ENCODE measurements at regions not wholly inside any gene's neighbourhood (a gene's known extent, or its start where the extent isn't known, plus 50 kb on each side); places are given as distances from the start of the nearest gene placed in this dataset.
"Not testable (repeated sequence)": the region's sequence is repeated elsewhere in the genome, so short reads cannot be mapped to it uniquely, and the experiment has no call there.

DNA sequence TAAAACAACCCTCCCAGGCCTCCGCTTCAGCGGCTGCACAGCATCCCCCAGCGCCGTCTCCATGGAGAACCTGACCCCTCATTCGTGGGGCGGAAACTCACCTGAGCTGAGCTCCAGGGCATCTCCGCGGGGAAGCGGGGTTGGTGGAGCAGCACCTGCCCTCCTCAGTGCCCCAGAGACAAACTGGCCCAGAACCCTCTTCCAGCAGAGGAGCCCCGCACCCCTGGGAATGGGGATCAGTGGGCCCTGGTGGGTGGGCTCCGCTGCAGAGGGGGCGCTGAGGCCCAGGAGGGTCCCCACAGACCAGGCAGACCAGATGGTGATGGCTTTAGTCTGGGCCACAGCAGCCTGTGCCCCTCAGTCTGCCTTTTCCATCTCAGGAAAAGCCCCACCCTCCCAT is 261.2 kb downstream of the ADGRD1 start:
- DNase-seq: not testable (repeated sequence)

DNA sequence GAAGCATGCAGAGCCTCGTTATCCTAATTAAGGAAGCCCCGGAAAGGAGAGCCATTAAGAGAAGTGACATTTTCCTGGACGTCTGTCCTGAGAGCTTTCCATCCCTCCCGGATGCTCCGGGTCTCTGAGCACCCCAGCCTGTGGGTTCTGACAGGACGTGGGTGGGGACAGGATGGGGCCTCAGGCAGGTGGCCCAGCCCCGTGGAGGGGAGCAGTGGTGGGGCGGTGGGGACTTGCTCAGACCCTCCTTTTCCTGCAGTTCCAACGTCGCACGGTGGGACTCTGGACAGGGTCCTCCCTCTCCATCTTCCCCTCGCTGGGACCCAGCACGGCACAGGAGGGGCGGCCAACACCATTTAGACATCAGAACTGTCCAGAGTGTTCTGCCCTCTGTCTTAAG is 262.9 kb downstream of the ADGRD1 start:
- not testable (repeated sequence) for DNase-seq

DNA sequence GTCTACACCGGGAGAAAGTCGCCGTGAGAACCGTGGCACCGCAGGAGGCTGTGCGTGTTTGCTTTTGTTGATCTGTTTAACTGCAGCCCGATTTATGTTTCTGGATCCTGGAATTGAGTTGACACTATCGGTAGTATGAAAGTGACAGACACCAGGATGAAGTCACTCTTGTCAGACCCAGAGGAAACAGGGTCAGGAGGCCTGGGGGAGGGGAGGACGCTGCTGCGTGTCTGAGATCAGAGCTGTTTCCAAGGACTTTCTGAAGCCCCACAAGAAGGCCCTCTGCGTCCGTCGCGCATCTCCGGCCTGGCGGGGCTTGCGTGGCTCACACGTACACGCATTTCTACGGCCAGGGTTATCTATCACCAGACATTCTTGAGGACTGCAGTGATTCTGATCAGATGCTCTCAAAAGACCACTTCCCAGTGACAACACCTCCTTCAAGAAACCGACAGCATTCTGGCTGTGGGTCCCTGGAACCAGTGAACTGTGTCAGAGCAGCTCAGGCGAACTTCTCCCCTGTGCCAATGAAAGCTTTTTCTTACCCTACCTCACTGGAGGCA is 263.4 kb downstream of the ADGRD1 start:
- no peak for DNase-seq

DNA sequence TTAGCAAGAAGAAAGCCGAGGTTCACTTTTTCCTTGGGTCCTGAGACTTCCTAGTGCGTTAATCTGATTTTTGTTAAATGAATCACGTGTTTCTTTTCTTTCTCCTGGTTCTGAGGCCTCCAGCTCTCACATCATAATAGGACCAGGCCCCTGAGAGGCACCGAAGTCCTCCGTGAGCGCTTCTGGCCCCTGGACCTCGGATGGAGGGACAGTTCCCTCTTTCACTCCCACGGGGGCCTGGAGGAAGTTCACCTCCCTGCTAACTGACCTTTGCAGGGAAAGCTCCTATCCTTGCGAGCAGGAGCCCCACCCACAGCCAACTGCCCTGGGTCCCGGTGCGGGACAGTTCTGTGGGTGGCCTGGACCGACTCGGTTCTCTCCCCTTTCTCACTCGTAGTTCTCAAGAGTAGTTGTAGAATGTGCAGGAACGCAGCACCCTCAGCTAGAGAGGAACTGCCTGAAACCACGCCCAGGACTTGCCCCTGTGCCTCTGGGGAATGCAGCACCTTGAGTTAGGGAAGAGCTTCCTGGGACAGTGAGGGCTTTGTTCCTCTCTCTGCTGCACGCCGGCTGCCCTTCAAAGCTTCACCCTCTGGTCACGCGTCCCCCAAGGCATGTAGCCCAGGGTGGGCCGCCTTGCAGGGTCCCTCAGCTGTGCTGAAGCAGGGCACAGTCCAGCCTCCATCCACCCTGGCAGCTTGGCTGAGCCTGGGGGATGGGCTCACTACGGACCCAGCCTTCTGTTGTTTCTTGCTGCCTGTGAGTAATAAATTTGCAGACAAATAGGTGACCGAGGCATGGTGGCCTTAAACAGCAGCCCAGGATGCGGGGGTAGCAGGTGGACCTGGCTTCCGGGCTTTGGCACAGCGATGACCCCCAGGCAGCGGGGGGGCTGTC is 264.6 kb downstream of the ADGRD1 start:
- DNase-seq: no peak

DNA sequence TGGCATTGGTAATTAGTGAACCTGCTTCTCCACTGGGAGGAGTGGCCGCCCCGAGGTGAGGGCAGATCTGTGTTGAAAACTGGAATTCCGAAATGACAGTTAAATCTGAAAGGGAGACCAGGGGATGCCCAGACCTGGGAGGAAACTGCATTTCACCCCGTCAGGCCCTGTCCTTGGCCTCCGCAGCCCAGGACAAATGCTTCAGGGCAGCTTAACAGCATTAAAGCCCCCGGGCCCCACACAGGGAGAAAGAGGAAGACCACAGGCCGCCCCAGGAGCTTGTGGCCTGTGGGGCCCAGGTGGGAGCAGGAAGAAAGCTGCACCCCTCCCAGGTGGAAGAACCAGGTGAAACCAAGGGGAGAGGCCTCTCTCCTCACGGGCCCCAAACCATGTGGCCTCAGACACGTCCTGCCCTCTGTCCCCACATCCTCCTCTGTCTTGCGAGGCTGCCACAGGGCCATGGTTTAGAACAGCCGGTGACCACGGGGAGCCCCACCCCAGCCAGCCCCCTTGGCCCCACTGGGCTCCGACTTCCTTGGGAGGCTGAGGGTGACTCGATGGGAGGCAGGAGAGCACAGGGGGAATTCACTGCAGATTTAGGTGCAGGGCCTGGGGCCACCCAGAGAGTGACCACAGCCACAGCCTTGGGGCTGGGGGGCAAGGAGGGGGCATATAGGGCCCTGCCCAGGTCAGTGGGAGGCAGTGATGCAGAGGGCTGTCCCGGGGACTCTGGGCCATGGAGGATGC is 265.4 kb downstream of the ADGRD1 start:
- no peak for DNase-seq

DNA sequence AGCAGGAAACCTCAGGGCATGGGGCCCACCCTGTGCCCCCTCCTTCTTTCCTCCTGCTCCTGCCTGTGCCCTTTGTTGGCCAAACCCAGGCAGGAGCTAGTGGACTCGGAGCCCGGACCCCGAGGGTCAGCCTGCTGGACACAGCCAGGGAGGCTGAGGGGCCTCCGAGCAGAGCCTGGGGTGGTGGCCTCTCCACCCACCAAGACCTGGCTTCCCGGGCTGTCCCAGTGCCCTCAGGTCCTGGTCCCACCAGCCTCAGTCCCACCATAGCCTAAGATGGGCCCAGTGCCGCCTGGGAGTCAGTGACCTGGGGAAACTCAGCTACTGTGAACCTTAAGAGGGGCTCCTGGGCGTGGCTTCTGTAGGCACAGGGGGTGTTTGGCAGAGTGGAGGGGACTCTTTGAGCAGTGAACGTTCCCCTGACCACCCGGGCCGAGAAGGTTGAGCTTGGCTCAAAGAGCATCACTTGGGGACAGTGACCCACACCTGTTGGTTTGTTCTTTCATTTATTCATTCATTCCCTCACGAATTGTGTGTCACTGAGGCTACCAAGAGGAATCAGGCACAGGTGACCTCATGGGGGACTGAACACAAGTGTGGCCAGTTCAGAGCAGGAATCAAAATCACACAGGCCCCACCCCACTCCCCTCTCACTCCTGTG is 266.1 kb downstream of the ADGRD1 start:
- no peak for DNase-seq

DNA sequence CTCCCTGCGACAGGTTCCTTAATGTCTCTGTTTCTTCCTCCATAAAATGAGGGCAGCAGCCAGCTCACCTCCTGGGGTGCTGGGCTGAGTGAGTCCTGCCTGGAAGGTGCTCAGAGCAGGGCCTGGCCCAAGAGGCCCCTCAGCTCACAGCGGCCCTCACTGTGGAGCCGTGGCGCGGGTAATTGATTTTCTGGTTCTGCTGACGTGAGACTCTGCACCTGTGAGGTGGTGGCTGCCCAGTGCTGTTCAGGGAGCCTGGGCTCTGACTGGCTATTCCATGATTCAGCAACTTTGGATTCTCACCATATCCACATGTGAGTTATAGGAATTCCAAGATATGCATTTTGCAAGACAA is 266.6 kb downstream of the ADGRD1 start:
- DNase-seq: no peak

DNA sequence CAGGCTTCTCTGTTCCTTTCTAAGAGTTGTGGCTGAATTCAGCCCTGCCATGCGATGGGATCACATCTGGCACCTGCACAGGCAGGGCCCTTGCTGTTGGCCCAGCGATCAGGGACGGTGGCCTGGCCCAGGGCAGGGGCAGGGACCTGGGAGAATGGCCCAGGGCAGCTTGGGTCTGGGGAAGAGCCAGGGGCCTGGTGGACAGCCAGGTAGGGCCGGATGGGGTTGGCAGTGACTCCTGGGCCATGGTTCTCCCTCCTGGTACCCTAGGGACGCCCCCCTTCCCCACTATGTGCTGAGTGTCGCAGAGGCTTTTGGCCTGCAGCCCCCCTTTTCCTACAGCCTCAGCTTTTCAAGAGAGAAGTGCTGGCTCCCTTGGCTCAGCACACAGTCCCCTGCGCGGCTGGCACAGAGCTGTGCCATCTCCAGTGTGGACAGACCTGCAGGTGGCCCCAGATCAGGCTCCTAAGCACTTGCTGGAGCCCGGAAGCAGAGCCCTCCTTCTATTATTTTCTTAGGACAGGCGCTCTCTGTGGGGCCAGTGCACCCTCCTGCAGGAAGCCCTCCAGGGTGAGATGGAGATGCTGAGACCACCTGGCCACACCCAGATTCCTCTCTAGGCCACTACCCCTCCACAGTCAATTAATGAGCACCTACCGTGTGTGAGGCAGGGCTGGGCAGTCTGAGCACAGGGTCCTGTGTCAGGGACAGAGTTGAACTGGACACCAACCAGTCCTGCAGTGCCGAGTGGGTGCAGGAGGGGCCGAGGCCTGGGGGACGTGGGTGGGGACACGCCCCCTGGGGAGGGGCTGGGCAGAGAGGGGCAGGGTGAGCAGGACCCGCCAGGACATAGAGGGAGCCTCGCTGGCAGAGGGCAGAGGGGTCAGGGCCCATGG is 267.6 kb downstream of the ADGRD1 start:
- DNase-seq: no peak

DNA sequence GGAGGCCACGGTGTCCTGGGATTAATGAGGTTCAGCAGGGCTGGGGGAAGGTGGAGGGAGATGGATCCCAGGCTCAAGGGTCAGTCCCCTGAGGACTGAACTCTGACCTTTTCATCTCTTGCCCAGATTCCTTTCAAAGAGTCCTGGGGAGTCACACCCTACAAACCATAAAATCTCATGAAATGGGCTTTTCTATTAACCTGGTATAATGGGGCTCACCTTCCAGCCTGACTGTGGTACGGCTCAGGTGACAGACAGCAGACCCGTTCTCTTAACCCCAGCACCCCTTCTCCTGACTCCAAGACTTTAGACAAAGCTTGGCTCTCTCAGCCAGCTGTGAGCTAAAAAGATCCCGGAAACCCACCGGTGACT is 268.2 kb downstream of the ADGRD1 start:
- DNase-seq: no peak

DNA sequence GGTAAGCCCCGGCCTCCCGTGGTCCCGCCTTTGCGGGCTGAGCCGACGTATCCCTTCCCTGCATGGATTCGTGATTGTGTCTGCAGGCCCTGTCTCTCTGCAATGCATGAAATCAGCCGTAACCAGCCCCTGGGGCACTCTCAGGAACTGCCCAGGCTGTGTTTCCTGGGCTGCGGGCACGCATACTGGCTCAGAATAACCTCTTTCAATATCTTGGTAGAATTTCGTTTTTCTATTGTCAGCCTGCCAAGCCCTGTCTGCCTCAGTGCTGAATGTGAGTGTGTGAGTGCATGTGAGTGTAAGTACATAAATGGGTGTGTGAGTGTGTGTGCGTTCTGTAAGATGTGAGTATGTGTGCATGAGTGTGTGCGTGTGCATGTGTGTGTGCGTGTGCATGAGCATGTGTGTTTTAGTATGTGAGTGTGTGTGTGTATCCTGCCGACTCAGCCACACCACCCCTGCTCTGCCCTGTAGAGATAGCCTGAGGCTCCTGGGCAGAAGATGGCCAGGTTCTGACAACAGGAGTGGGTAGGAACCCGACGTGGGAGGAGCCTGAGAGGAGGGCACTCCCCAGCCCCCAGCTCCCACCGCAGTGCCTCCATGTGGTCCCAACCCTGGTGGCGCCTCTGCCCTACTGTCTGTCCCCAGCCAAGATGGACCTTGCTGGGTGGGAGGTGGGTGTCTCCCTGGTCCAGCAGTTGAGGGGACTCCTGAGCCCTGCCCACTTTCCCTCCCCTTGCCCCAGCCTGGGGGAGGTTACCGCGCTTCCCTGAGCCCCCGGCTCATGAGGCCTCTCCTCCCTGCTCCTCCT is 268.8 kb downstream of the ADGRD1 start:
- DNase-seq: no peak

DNA sequence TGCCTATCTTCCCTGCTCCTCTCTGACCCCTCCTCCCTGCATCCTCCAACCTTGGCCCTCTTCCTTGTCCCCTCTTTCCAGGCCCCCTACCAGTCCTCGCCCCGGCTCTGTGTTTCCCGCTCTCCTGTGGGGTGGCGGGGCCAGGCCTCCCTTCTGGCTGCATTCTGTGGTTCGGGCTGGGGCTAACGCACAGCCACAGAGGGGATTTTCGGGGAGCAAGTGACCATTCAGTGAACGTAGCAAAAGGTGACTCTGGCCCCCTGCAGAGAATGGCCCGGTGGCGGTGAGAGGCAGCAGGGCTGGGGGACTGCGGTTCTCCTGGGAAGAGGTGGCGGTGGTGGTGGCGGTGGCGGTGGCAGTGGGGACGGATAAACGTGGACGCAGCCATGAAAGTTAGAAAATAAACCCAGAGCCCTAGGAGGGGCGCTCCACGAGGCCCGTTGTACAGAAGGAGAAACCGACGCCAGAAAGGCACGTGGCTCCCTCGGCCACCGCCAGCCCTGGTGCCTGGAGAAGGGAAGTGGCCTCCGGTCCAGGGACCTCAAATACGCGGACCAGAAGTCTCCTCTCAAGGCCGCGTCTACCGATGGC is 269.6 kb downstream of the ADGRD1 start:
- no peak for DNase-seq

DNA sequence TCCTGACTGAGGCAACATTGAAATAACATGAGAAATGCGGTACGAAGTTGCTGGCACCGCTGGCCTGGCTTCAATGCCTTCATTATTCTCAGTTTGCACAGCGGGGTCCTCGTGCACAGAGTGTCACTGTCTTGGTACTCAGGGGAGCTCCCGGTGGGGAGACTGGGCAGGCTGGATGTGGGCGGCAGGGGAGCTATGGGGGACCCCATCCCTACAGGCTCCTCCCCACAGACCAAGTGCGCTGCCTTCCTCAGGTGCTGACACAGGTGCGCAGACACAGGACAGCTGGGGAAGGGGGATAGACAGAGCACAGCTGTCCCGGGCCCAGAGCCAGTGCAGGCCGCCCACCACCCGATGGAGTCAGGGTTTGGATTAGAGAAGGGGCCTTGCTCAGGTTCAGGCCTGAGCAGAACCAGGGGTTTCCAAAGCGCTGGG is 270.1 kb downstream of the ADGRD1 start:
- no peak for DNase-seq

DNA sequence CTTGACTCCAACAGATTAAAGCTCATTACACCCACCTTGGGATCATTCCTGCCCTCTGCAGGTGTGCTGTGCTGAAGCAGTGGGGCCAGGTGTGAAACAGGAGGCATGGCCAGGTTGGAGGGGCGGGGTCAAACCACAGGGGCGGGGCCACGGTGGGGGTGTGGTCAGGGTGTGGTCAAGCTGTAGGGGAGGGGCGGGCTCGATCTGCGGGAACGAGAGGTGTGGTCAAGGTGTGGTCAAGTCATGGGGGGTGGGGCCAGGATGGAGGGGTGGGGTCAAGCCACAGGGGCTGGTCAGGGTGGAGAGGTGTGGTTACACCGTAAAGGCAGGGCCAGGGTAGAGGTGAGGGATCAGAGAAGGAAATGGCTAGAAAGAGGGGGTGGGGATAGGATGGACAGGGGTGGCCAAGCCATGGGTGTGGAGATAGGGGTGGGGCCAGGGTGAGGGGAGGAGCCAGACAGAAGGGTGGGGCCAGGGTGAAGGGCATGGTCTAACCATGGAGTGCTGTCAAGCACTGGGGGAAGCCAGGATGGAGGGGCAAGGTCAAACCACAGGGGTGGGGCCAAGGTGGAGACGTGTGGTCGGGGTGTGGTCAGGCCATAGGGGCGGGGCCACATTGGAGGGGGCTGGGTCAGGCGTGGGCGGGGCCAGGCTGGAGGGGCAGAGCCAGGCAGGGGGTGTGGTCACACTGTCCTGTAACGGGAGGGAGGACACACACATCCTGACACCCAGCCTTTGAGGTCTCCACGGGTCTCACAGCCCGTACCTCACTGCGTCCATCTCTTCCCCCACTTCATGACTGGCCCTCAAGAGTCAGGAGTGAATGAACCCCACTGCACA is 270.7 kb downstream of the ADGRD1 start:
- not testable (repeated sequence) for DNase-seq

DNA sequence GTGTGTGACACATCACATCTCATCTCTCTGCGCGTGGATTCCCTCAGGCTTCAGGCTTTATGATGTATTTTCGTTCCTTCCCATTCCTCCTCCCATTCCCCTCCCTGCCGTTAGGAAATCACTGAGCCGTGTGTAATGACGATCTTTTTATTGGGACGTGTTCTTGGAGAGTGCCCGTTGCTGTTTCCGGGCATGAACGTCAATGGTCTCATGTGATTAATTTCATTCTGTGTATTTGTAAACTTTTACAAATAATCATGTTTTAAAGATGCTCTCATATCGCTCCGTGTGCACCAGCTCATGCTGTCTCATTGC is 271.3 kb downstream of the ADGRD1 start:
- not testable (repeated sequence) for DNase-seq

DNA sequence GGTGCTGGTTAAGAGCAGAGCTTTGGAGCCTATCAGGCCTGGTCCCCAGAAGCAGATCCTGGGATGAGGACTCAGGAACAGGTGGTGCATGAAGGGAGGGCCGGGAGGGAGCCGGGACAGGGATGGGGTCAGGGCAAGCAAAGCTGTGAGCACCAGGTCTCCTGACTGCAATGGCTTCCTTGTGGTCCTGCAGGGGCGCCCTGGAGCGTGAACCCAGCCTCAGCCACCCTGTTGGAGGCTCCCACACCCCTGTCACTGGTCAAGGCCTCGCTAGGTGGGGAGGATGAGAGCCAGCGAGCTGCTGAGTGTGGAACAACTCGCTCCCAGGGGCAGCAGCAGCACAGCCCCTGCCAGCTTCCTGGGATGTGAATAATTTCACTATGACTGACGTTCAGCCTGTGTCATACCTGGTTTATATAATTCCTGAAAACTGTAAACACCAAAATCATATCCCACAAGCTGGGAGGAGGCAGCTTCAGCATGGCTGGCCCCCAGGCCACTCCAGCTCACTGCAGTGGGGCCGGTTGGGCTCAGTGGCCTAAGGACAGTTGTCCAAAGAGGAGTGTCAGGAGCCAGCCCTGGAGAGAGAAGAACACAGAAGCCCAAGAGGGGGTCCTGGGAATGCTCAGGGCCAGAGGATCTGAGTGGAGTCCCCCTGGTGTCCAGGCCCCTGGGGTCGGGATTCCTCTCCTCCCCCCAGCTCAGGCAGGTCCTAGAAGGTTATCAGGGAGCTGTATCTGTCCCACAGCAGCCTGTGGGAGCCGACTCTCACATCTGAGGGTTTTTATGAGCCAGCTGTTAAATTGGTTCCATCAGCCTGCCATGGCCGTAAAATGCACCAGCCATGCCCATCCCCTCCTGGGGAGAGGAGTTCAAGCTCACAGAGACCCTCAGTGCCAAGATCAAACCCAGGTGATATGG is 272.9 kb downstream of the ADGRD1 start:
- DNase-seq: no peak

DNA sequence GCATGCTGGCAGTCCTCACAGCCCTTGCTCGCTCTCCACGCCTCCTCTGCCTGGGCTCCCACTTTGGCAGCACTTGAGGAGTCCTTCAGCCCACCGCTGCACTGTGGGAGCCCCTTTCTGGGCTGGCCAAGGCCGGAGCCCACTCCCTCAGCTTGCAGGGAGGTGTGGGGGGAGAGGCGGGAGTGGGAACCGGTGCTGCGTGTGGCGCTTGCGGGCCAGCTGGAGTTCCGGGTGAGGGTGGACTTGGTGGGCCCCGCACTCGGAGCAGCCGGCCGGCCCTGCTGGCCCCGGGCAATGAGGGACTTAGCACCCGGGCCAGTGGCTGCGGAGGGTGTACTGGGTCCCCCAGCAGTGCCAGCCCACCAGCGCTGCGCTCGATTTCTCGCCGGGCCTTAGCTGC is 273.9 kb downstream of the ADGRD1 start:
- DNase-seq: not testable (repeated sequence)

DNA sequence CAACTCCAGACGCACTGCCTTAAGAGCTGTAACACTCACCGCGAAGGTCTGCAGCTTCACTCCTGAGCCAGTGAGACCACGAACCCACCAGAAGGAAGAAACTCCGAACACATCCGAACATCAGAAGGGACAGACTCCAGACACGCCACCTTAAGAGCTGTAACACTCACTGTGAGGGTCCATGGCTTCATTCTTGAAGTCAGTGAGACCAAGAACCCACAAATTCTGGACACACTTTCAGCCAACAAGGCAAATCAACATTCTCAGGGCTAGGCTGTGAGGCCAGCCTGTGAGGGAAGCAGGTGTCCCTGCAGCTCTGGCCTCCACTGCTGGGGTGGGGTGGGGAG is 275.3 kb downstream of the ADGRD1 start:
- DNase-seq: not testable (repeated sequence)

DNA sequence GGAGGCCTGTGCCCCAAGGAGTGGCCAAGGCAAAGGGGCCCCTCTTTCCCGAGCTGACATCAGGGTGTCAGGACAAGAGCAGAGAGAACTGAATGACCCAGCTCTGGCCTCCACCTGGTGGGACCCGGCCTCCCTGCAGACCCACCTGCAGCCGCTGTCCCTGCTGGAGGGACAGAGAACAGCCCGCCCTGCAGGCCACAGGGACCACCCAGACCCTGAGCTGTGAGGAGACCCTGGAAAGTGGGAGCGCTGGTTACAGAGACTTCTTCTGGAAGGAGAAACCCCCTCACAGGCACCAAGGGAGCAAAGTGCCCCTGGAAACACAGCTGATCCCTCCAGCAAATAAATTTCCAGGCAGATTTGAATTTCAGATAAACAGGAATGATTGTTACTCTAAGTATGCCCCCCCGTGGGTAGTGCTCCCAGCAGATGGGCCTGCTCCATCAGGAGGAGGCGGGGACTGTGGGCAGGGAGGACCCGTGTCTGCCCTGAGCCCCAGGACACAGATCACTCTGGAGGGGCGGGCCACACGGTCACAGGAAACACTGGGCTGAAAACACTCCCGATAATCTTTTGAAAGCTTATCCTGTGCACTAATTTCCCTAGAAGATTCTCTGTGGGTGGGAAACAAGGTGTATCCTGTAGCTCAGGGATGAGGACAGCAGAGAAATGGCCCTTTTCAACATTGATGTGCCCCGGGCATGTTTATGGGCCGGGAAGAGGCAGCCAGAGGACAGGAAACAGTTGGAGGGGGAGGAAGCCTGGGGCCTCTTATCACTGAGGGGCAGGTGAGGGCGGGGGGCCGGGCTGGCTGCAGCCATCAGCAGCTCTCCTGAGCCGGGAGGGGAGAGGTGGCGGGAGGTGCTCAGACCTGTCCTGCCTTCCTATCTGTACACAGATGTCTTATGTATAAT is 276.0 kb downstream of the ADGRD1 start:
- DNase-seq: no peak
